ENCODE measurements at regions not wholly inside any gene's neighbourhood (a gene's known extent, or its start where the extent isn't known, plus 50 kb on each side); places are given as distances from the start of the nearest gene placed in this dataset.

- no peak for TF ChIP-seq POLR2AphosphoS5 (IDR thresholded peaks at IDR 0.05; ENCODE audit: borderline replicate concordance, low read depth, low read length)
- TF ChIP-seq EZH2 (IDR thresholded peaks at IDR 0.05) = no peak
Measured at GRCh38 chr3:10627884-10628572, 122.6 kb upstream of the ATP2B2 start.
